A673 (cell line): ENCODE measurements at regions not wholly inside any gene's neighbourhood (a gene's known extent, or its start where the extent isn't known, plus 50 kb on each side); places are given as distances from the start of the nearest gene placed in this dataset.

Experiments
- BruUV-seq: library from RNA; stranded (reverse); fragments of 400-500 nt; replicated peaks from 2 replicates; lab custom pipeline; 2021; lab: Mats Ljungman, UMichigan
- CTCF ChIA-PET: fragments of 300-600 bp; sonication (Branson Sonifier 250); formaldehyde crosslinking; loops from one replicate; lab custom pipeline; 2022; ENCODE audit warnings: antibody characterized with exemption; lab: Charles Lee
- POLR2A ChIA-PET: fragments of 300-600 bp; sonication (Branson Sonifier 250); formaldehyde crosslinking; loops from one replicate; lab custom pipeline; 2022; ENCODE audit warnings: antibody characterized with exemption; ENCODE audit not compliant: low non-redundant PET; lab: Charles Lee
- DNase-seq: peaks from one replicate; pipeline ENCODE4 v3.0.0-alpha.2; 2015; ENCODE audit warnings: low spot score
- H3K27ac ChIP-seq: fragments of 200-600 bp; sonication (generic); 2 replicates; pipeline ENCODE4 v1.5.1; 2016; ENCODE audit warnings: mixed run types, low read depth, mild to moderate bottlenecking, mixed read lengths, antibody characterized with exemption, low read length; ENCODE audit not compliant: poor library complexity, severe bottlenecking
- H3K27me3 ChIP-seq: fragments of 200-600 bp; sonication (generic); replicated peaks from 2 replicates; pipeline ENCODE4 v1.6.1; 2017; ENCODE audit warnings: mixed run types, low read depth, mild to moderate bottlenecking, mixed read lengths, antibody characterized with exemption, low read length; ENCODE audit not compliant: insufficient read depth, poor library complexity
- H3K36me3 ChIP-seq: fragments of 200-600 bp; sonication (generic); 2 replicates; pipeline ENCODE4 v1.6.1; 2016; ENCODE audit warnings: mixed run types, mild to moderate bottlenecking, mixed read lengths, antibody characterized with exemption, low read length; ENCODE audit not compliant: insufficient read depth, poor library complexity, severe bottlenecking
- H3K4me1 ChIP-seq: fragments of 200-600 bp; sonication (generic); 2 replicates; pipeline ENCODE4 v1.6.1; 2017; ENCODE audit warnings: mixed run types, mild to moderate bottlenecking, mixed read lengths, antibody characterized with exemption, low read length; ENCODE audit not compliant: insufficient read depth, poor library complexity, severe bottlenecking
- H3K4me3 ChIP-seq: fragments of 200-600 bp; sonication (generic); 2 replicates; pipeline ENCODE4 v1.5.1; 2016; ENCODE audit warnings: low read depth, mixed run types, mild to moderate bottlenecking, mixed read lengths, low read length; ENCODE audit not compliant: poor library complexity, severe bottlenecking
- H3K9me3 ChIP-seq: fragments of 200-600 bp; sonication (generic); 2 replicates; pipeline ENCODE4 v1.6.1; 2016; ENCODE audit warnings: mixed run types, low read depth, mild to moderate bottlenecking, mixed read lengths, antibody characterized with exemption, low read length; ENCODE audit not compliant: poor library complexity, severe bottlenecking
- CTCF ChIP-seq: fragments of 300-800, 200-600 bp; sonication (generic); conservative IDR thresholded peaks from 2 replicates; pipeline ENCODE4 v1.5.1; 2017; ENCODE audit warnings: low read depth, mild to moderate bottlenecking, antibody characterized with exemption, low read length, moderate library complexity, mixed read lengths
- EZH2 ChIP-seq: fragments of 200-600 bp; sonication (generic); IDR thresholded peaks from 2 replicates; pipeline ENCODE4 v1.6.1; 2017; ENCODE audit warnings: borderline replicate concordance, low read depth, mild to moderate bottlenecking, mixed read lengths, antibody characterized with exemption, low read length; ENCODE audit not compliant: poor library complexity, severe bottlenecking
- intact Hi-C: fragments of 100-400 bp; cut with micrococcal nuclease; formaldehyde crosslinking; loops from one replicate; pipeline ENCODE4 v1.10.0; 2022; ENCODE audit not compliant: unreplicated experiment

- no peak overlapping the region for H3K4me3 ChIP-seq
- intact Hi-C loops: loop anchor here (2.0 kb wide), 1 partner anchor 719 kb away; no protein-coding TSS in a partner anchor
- H3K36me3 ChIP-seq: no peaks in the 10 kb centered on the region
- no peak for DNase-seq
- CTCF ChIA-PET: interaction anchor here (0.6 to 1.3 kb wide), 2 partner anchors 15 to 154 kb away, joined by 6 read pairs; no protein-coding TSS in a partner anchor
- H3K9me3 ChIP-seq: no peaks in the 10 kb centered on the region
- H3K27ac ChIP-seq: no peak overlapping the region
- BruUV-seq: no TSS peak
- TF ChIP-seq EZH2 (no peak), CTCF (no peak)
- POLR2A ChIA-PET: no interaction called here
- H3K4me1 ChIP-seq: peaks cover 7% of the 10 kb centered on the region
- no peaks in the 10 kb centered on the region for H3K27me3 ChIP-seq
Measured at GRCh38 chr2:158025255-158025996, 76.2 kb upstream of the UPP2 start.

GRCh38 chr2:158024288-158024898 lies 77.3 kb upstream of the UPP2 start:
- POLR2A ChIA-PET: no interaction called here
- CTCF ChIA-PET: interaction anchor here (0.6 to 2.0 kb wide), 9 partner anchors 10 to 730 kb away, joined by 3 to 29 read pairs (median 5); no protein-coding TSS in a partner anchor
- H3K9me3 ChIP-seq: no peaks in the 10 kb centered on the region
- BruUV-seq: no TSS peak
- TF ChIP-seq CTCF (peak; percentile 94), EZH2 (no peak)
- H3K4me1 ChIP-seq: peaks cover 1% of the 10 kb centered on the region
- intact Hi-C loops: loop anchor here (1.0 to 2.0 kb wide), 2 partner anchors 720 to 730 kb away; no protein-coding TSS in a partner anchor
- no peaks in the 10 kb centered on the region for H3K36me3 ChIP-seq
- peak; percentile 69 for DNase-seq
- no peaks in the 10 kb centered on the region for H3K27me3 ChIP-seq
- H3K4me3 ChIP-seq: no peak overlapping the region
- H3K27ac ChIP-seq: no peak overlapping the region

- Histone ChIP-seq H3K36me3 (no peaks in the 10 kb centered on the region), H3K27me3 (no peaks in the 10 kb centered on the region), H3K27ac (no peak overlapping the region), H3K9me3 (no peaks in the 10 kb centered on the region), H3K4me1 (no peaks in the 10 kb centered on the region), H3K4me3 (no peak overlapping the region)
- CTCF ChIA-PET: interaction anchor here (2.0 kb wide), 1 partner anchor 723 kb away, joined by 29 read pairs; no protein-coding TSS in a partner anchor
- BruUV-seq: no TSS peak
- TF ChIP-seq CTCF (no peak), EZH2 (no peak)
- intact Hi-C loops: no loop called here
- DNase-seq: no peak
- POLR2A ChIA-PET: no interaction called here
Measured at GRCh38 chr2:158022888-158023287, 78.8 kb upstream of the UPP2 start.
